ENCODE measurements at regions not wholly inside any gene's neighbourhood (a gene's known extent, or its start where the extent isn't known, plus 50 kb on each side); places are given as distances from the start of the nearest gene placed in this dataset.
"Not testable (repeated sequence)": the region's sequence is repeated elsewhere in the genome, so short reads cannot be mapped to it uniquely, and the experiment has no call there.

GRCh38 chr1:194372266-194372665 lies 1185.9 kb upstream of the B3GALT2 start:
- Mint-ChIP-seq H3K36me3 (no peaks in the 10 kb centered on the region), H3K4me1 (no peaks in the 10 kb centered on the region), H3K27ac (no peak overlapping the region), H3K27me3 (ENCODE audit: low read depth in 3 of 3) (peaks cover 0 to 2% (median 0%) of the 10 kb centered on the region in 3 donors), H3K4me3 (no peak overlapping the region), H3K9me3 (peaks cover 0 to 7% (median 3%) of the 10 kb centered on the region in 6 donors)
- DNase-seq: no peak

DNA sequence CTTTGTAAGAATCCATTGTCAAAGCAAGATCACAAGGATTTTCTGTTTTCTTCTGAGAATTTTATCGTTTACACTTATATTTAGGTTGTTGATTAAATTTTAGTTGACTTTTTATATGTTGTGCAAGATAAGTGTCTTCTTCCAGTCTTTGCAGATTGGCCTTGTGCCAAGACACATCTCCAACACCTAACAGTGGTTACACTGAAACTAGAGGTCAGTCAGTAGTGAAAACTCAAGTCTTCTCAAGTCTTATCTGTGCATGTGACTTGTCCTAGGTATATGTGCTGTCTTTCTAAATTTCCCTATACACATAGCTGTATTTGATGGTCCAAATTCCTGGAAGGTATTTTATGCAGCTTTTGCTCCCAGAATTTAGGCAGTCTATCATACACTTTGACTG lies 1183.2 kb upstream of the B3GALT2 start:
- Mint-ChIP-seq H3K27ac (no peak overlapping the region), H3K4me1 (no peaks in the 10 kb centered on the region), H3K27me3 (ENCODE audit: low read depth in 3 of 3) (peaks cover 0 to 2% (median 1%) of the 10 kb centered on the region in 3 donors), H3K4me3 (no peak overlapping the region), H3K36me3 (no peaks in the 10 kb centered on the region), H3K9me3 (peaks cover 2 to 8% (median 5%) of the 10 kb centered on the region in 6 donors)
- no peak for DNase-seq

GRCh38 chr1:194369060-194369459 lies 1182.6 kb upstream of the B3GALT2 start:
- H3K4me3 Mint-ChIP-seq: no peak overlapping the region
- no peaks in the 10 kb centered on the region for H3K36me3 Mint-ChIP-seq
- H3K27ac Mint-ChIP-seq: no peak overlapping the region
- no peaks in the 10 kb centered on the region for H3K4me1 Mint-ChIP-seq
- peaks cover 0 to 2% (median 1%) of the 10 kb centered on the region in 3 donors for H3K27me3 Mint-ChIP-seq (ENCODE audit: low read depth in 3 of 3)
- DNase-seq: no peak
- peaks cover 2 to 8% (median 5%) of the 10 kb centered on the region in 6 donors for H3K9me3 Mint-ChIP-seq

GRCh38 chr1:194367121-194367520 lies 1180.7 kb upstream of the B3GALT2 start:
- Mint-ChIP-seq H3K9me3 (peaks cover 1 to 13% (median 7%) of the 10 kb centered on the region in 6 donors), H3K36me3 (no peaks in the 10 kb centered on the region), H3K27ac (no peak overlapping the region), H3K27me3 (ENCODE audit: low read depth in 3 of 3) (peaks cover 0 to 2% (median 1%) of the 10 kb centered on the region in 3 donors), H3K4me1 (no peaks in the 10 kb centered on the region), H3K4me3 (no peak overlapping the region)
- no peak for DNase-seq

DNA sequence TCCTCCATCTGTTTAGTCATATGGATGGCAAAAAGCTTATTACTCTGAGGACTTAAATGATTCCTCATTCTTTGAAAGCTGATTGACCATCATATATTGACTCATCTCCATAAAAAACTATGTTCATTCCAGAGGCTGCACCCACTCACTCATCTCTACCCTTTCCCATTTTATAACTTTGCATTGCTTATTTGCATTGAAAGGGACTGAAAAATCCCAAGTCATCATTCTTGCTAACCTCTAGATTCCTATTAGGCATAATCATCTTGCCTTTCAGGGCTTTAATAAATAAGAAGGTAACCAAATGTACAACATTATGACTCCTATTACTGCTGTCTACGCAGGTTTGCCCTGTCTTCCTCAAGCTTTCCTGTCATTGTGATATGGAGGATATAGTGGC lies 1180.3 kb upstream of the B3GALT2 start:
- H3K36me3 Mint-ChIP-seq: no peaks in the 10 kb centered on the region
- no peak overlapping the region for H3K27ac Mint-ChIP-seq
- peaks cover 0 to 17% (median 7%) of the 10 kb centered on the region in 6 donors for H3K9me3 Mint-ChIP-seq
- H3K27me3 Mint-ChIP-seq (ENCODE audit: low read depth in 3 of 3): peaks cover 0 to 2% (median 1%) of the 10 kb centered on the region in 3 donors
- H3K4me3 Mint-ChIP-seq: no peak overlapping the region
- H3K4me1 Mint-ChIP-seq: no peaks in the 10 kb centered on the region
- DNase-seq: no peak

DNA sequence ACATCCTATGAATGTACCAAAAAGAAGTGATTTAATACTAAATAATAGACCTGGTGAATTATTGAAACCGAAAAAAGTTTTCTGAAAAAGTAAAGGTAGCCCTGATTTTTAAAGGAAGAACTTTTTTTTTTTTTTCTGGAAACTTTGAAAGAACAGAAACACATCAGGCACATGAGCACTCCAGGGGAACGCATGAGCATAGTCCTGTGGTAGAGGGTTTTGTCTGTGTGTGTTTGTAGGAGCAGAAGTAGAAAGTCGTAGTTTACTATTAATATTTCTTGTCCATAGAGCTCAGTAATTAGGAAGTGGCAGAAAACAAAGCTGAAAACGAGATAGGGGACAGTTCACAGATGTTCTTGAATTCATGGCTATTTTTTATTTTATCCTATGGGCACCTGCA lies 1175.9 kb upstream of the B3GALT2 start:
- no peak for DNase-seq
- Mint-ChIP-seq H3K36me3 (no peaks in the 10 kb centered on the region), H3K4me3 (no peak overlapping the region), H3K27ac (no peak overlapping the region), H3K27me3 (ENCODE audit: low read depth in 3 of 3) (peaks cover 0 to 1% (median 0%) of the 10 kb centered on the region in 3 donors), H3K4me1 (no peaks in the 10 kb centered on the region), H3K9me3 (peaks cover 3 to 21% (median 4%) of the 10 kb centered on the region in 6 donors)

DNA sequence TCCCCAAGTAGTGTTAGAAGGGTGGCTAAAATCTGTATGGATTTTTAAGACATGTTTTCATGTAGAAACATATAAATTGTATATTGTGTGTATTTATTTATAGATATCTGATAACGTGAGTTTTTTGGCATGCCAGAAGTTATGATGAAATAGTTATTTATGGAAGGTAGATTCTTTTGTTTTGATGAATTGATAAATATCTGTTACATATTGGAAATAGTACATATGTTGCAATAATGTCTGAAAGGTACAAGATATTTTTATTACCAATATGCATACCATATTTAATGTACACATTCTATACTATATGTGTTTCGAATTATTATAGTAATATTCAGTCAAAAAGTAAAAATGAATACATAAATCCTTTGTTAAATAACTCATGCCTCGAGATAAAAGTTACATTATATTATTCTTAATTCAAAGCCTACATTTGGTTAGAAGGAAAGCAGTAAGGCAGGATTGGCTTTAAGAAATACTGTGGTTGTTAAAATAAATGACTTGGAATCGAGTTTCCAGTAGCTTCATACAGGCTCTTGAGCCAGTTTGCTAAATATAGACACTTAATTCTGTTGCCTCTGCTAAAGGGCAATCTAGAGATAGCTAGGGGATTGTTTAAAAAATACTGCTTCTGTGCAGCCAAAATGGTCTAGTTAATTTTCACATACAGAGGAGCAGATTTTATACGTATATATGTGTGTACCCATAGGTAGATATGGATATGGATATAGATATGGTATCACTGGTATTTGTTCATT lies 1175.1 kb upstream of the B3GALT2 start:
- Mint-ChIP-seq H3K4me1 (no peaks in the 10 kb centered on the region), H3K27me3 (ENCODE audit: low read depth in 3 of 3) (peaks cover 0 to 1% (median 0%) of the 10 kb centered on the region in 3 donors), H3K4me3 (no peak overlapping the region), H3K36me3 (no peaks in the 10 kb centered on the region), H3K27ac (no peak overlapping the region), H3K9me3 (peaks cover 3 to 21% (median 5%) of the 10 kb centered on the region in 6 donors)
- DNase-seq: no peak

- H3K36me3 Mint-ChIP-seq: no peaks in the 10 kb centered on the region
- no peaks in the 10 kb centered on the region for H3K4me1 Mint-ChIP-seq
- no peak overlapping the region for H3K27ac Mint-ChIP-seq
- H3K4me3 Mint-ChIP-seq: no peak overlapping the region
- no peaks in the 10 kb centered on the region for H3K27me3 Mint-ChIP-seq (ENCODE audit: low read depth in 3 of 3)
- H3K9me3 Mint-ChIP-seq: peaks cover 3 to 26% (median 8%) of the 10 kb centered on the region in 6 donors
- no peak for DNase-seq
These were observed 1171.8 kb upstream of the B3GALT2 start for GRCh38 chr1:194358208-194358581.

DNA sequence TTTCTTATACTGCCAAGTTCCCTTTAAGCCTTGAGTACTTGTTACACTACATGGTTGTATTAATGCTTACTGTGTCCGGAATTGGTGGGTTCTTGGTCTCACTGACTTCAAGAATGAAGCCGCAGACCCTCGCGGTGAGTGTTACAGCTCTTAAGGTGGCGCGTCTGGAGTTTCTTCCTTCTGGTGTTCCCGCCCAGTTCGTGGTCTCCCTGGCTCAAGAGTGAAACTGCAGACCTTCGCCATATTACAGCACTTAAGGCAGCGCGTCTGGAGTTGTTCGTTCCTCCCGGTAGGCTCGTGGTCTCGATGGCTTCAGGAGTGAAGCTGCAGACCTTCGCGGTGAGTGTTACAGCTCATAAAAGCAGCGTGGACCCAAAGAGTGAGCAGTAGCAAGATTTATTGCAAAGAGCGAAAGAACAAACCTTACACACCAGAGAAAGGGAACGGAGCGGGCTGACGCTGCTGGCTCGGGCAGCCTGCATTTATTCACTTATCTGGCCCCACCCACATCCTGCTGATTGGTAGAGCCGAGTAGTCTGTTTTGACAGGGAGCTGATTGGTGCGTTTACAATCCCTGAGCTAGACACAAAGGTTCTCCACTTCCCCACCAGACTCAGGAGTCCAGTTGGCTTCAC lies 1171.3 kb upstream of the B3GALT2 start:
- not testable (repeated sequence) for H3K27me3 Mint-ChIP-seq (ENCODE audit: low read depth in 3 of 3); DNase-seq; H3K4me1 Mint-ChIP-seq; H3K27ac Mint-ChIP-seq; H3K4me3 Mint-ChIP-seq; H3K36me3 Mint-ChIP-seq
- peaks cover 5 to 24% (median 10%) of the 10 kb centered on the region in 6 donors for H3K9me3 Mint-ChIP-seq

GRCh38 chr1:194355488-194356106 lies 1169.2 kb upstream of the B3GALT2 start:
- DNase-seq: no peak
- Mint-ChIP-seq H3K4me3 (no peak overlapping the region), H3K36me3 (no peaks in the 10 kb centered on the region), H3K27me3 (ENCODE audit: low read depth in 3 of 3) (no peaks in the 10 kb centered on the region), H3K27ac (no peak overlapping the region), H3K4me1 (no peaks in the 10 kb centered on the region), H3K9me3 (peaks cover 7 to 17% (median 10%) of the 10 kb centered on the region in 6 donors)

- DNase-seq: no peak
- peaks cover 7 to 19% (median 14%) of the 10 kb centered on the region in 6 donors for H3K9me3 Mint-ChIP-seq
- no peak overlapping the region for H3K27ac Mint-ChIP-seq
- no peaks in the 10 kb centered on the region for H3K36me3 Mint-ChIP-seq
- H3K4me1 Mint-ChIP-seq: no peaks in the 10 kb centered on the region
- H3K27me3 Mint-ChIP-seq (ENCODE audit: low read depth in 3 of 3): peaks cover 0 to 3% (median 0%) of the 10 kb centered on the region in 3 donors
- no peak overlapping the region for H3K4me3 Mint-ChIP-seq
These were observed 1166.7 kb upstream of the B3GALT2 start for GRCh38 chr1:194353121-194353520.

DNA sequence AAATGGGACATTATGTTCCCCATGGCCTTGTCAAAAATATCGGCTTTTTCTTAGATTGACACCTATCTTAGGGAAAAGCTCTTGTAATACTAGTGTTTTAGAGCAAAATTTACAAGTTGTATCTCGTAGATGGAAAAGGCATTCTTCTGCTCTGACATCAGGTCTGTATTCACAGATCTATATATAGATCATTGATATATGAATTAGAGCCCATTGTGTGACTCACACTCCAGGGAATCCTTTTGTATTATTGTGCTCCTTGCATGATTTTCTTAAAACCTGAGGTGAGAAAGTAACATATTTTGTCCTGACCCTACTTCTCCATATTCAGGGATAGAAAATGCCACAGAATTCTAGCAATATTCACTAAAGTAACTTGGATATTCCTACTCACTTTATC lies 1160.8 kb upstream of the B3GALT2 start:
- DNase-seq: no peak
- H3K27me3 Mint-ChIP-seq (ENCODE audit: low read depth in 3 of 3): peaks cover 0 to 3% (median 0%) of the 10 kb centered on the region in 3 donors
- no peaks in the 10 kb centered on the region for H3K36me3 Mint-ChIP-seq
- no peak overlapping the region for H3K27ac Mint-ChIP-seq
- peaks cover 3 to 25% (median 9%) of the 10 kb centered on the region in 6 donors for H3K9me3 Mint-ChIP-seq
- no peak overlapping the region for H3K4me3 Mint-ChIP-seq
- no peaks in the 10 kb centered on the region for H3K4me1 Mint-ChIP-seq

GRCh38 chr1:194342484-194343262 lies 1156.3 kb upstream of the B3GALT2 start:
- Mint-ChIP-seq H3K4me3 (no peak overlapping the region), H3K9me3 (peaks cover 0 to 22% (median 2%) of the 10 kb centered on the region in 6 donors), H3K27me3 (ENCODE audit: low read depth in 3 of 3) (no peaks in the 10 kb centered on the region), H3K36me3 (no peaks in the 10 kb centered on the region), H3K4me1 (no peaks in the 10 kb centered on the region), H3K27ac (no peak overlapping the region)
- DNase-seq: no peak
